Bronchial epithelial cell (primary cell): ENCODE measurements at regions not wholly inside any gene's neighbourhood (a gene's known extent, or its start where the extent isn't known, plus 50 kb on each side); places are given as distances from the start of the nearest gene placed in this dataset.

Source experiments
- DNase-seq: peaks from one replicate; pipeline ENCODE4 v3.0.0-alpha.2; 2010; ENCODE audit warnings: low read depth
- FAIRE-seq: peaks from 2 replicates; lab custom pipeline; 2011; peaks lifted over from hg19 to GRCh38; lab: Jason Lieb, UNC
- H3K27me3 ChIP-seq: 2 replicates; pipeline ENCODE4 v1.5.1; 2011; ENCODE audit warnings: low read length; ENCODE audit not compliant: control insufficient read depth, insufficient read depth
- H3K36me3 ChIP-seq: 2 replicates; pipeline ENCODE4 v1.5.1; 2011; ENCODE audit warnings: low read length; ENCODE audit not compliant: control insufficient read depth, insufficient read depth
- H3K4me3 ChIP-seq: 2 replicates; pipeline ENCODE4 v1.5.1; 2011; ENCODE audit warnings: mild to moderate bottlenecking, low read depth, low read length, control low read depth
- TF ChIP-seq, protein P1 (sequence below): IDR thresholded peaks from 2 replicates; pipeline ENCODE4 v1.5.1; 2011; ENCODE audit warnings: mild to moderate bottlenecking, moderate library complexity, low read length, control low read depth, inconsistent platforms; ENCODE audit not compliant: insufficient read depth, severe bottlenecking

DNA sequence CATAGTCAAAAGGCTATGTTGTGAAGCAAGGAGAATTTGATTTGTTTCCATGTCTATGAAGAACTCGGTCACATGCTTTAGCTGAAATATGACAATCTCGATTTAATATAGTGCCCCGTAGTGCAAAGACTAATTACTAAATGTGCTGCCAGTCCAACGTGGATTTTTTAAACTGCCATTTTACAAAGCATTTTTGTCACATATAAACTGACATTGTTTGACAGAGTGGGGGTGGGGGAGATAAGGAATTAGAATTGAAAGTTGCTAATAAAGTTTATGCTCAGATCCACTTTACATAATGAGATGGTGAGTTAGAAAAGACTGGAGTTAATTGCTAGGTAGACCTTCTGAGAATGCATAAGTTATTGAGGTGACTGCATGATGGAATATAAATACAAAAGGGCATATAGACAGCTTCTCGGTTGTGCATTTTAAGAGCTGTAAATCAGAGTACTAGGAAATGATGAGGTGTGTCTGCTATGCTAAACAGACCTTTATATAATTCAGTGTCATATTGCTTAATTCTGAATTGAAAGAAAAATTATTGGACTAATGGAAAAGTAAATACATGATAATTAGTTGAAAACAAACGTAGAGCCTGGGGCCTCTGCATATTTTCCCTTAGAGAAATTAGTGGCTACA, 158.9 kb upstream of the MTNR1B start:
- TF ChIP-seq, protein P1, sequence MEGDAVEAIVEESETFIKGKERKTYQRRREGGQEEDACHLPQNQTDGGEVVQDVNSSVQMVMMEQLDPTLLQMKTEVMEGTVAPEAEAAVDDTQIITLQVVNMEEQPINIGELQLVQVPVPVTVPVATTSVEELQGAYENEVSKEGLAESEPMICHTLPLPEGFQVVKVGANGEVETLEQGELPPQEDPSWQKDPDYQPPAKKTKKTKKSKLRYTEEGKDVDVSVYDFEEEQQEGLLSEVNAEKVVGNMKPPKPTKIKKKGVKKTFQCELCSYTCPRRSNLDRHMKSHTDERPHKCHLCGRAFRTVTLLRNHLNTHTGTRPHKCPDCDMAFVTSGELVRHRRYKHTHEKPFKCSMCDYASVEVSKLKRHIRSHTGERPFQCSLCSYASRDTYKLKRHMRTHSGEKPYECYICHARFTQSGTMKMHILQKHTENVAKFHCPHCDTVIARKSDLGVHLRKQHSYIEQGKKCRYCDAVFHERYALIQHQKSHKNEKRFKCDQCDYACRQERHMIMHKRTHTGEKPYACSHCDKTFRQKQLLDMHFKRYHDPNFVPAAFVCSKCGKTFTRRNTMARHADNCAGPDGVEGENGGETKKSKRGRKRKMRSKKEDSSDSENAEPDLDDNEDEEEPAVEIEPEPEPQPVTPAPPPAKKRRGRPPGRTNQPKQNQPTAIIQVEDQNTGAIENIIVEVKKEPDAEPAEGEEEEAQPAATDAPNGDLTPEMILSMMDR, result no peak
- H3K4me3 ChIP-seq, result no peak overlapping the region
- H3K36me3 ChIP-seq, result no peaks in the 10 kb centered on the region
- DNase-seq (no peak), FAIRE-seq (no peak)
- no peaks in the 10 kb centered on the region for H3K27me3 ChIP-seq

GRCh38 chr11:92811341-92811740, 158.1 kb upstream of the MTNR1B start:
- Histone ChIP-seq H3K27me3 (no peaks in the 10 kb centered on the region), H3K4me3 (no peak overlapping the region), H3K36me3 (no peaks in the 10 kb centered on the region)
- DNase-seq (peak; percentile 64), FAIRE-seq (no peak)
- TF ChIP-seq, protein P1, result no peak

DNA sequence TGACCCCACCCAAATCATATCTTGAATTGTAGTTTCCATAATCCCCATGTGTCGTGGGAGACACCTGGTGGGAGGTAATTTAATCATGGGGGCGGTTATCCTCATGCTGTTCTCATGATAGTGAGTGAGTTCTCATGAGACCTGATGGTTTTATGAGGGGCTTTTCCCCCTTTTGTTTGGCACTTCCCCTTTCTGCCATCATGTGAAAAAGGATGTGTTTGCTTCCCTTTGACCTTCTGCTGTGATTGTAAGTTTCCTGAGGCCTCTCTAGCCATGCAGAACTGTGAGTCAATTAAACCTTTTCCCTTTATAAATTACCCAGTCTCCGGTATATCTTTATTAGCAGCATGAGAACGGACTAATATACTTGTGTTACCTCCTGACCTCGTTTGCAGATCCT, 156.6 kb upstream of the MTNR1B start:
- H3K27me3 ChIP-seq, result no peaks in the 10 kb centered on the region
- TF ChIP-seq, protein P1, result no peak
- H3K36me3 ChIP-seq, result no peaks in the 10 kb centered on the region
- FAIRE-seq (no peak), DNase-seq (no peak)
- H3K4me3 ChIP-seq, result no peak overlapping the region

- DNase-seq (peak; percentile 42), FAIRE-seq (no peak)
- H3K36me3 ChIP-seq, result no peaks in the 10 kb centered on the region
- H3K4me3 ChIP-seq, result no peak overlapping the region
- H3K27me3 ChIP-seq, result peaks cover 2% of the 10 kb centered on the region
- TF ChIP-seq, protein P1, result no peak
Measured at GRCh38 chr11:92819830-92820229, 149.6 kb upstream of the MTNR1B start.

DNA sequence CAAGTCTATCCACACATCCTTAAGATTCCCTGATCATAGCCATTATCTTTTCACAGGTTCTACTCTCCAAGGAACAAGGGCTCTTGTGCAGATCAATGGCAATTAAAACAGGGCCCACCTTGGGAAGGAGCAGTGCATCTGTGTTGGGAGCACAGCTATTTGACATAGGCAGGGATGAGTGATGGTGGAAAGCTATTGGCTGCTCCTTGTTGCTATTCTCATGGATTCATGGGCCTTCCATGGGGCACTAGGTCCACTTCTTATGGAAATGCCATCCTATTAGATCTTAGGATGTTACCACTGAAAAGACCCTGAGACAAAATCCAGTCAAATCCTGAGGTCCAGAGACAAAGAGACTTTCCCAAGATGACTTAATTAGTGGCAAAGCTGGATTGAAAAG, 148.6 kb upstream of the MTNR1B start:
- no peak for FAIRE-seq

More for the DNA sequence above, 148.6 kb upstream of the MTNR1B start:
- Histone ChIP-seq H3K36me3 (no peaks in the 10 kb centered on the region), H3K4me3 (no peak overlapping the region), H3K27me3 (peaks cover 2% of the 10 kb centered on the region)
- no peak for DNase-seq
- TF ChIP-seq, protein P1, result no peak
